GM18873 (cell line): ENCODE measurements at regions not wholly inside any gene's neighbourhood (a gene's known extent, or its start where the extent isn't known, plus 50 kb on each side); places are given as distances from the start of the nearest gene placed in this dataset.
"Not testable (repeated sequence)": the region's sequence is repeated elsewhere in the genome, so short reads cannot be mapped to it uniquely, and the experiment has no call there.

Experiments used
- ATAC-seq: cut with Tn5 transposase; IDR thresholded peaks from one replicate; pipeline ENCODE4 v1.9.1; 2021; ENCODE audit warnings: mild to moderate bottlenecking, moderate library complexity, moderate number of reproducible peaks; ENCODE audit not compliant: unreplicated experiment, low FRiP score

- no peak for ATAC-seq
Observed at GRCh38 chr10:105605918-105606317, 964.8 kb downstream of the SORCS3 start.

GRCh38 chr10:105605104-105605503 lies 964.0 kb downstream of the SORCS3 start:
- no peak for ATAC-seq

- no peak for ATAC-seq
Observed at GRCh38 chr10:105598207-105598606, 957.1 kb downstream of the SORCS3 start.

GRCh38 chr10:105597312-105597711 lies 956.2 kb downstream of the SORCS3 start:
- no peak for ATAC-seq

- no peak for ATAC-seq
Observed at GRCh38 chr10:105596749-105597148, 955.7 kb downstream of the SORCS3 start.

GRCh38 chr10:105594296-105594695 lies 953.2 kb downstream of the SORCS3 start:
- ATAC-seq = no peak

GRCh38 chr10:105592468-105592867 lies 951.4 kb downstream of the SORCS3 start:
- no peak for ATAC-seq

GRCh38 chr10:105586451-105587098 lies 945.5 kb downstream of the SORCS3 start:
- no peak for ATAC-seq

- ATAC-seq = no peak
Observed at GRCh38 chr10:105585753-105586152, 944.7 kb downstream of the SORCS3 start.

- ATAC-seq = no peak
Observed at GRCh38 chr10:105585171-105585570, 944.1 kb downstream of the SORCS3 start.

- no peak for ATAC-seq
Observed at GRCh38 chr10:105579112-105579511, 938.0 kb downstream of the SORCS3 start.

- no peak for ATAC-seq
Observed at GRCh38 chr10:105577865-105578607, 936.9 kb downstream of the SORCS3 start.

- no peak for ATAC-seq
Observed at GRCh38 chr10:105559333-105560097, 918.4 kb downstream of the SORCS3 start.

GRCh38 chr10:105550453-105550852 lies 909.4 kb downstream of the SORCS3 start:
- ATAC-seq = not testable (repeated sequence)

- no peak for ATAC-seq
Observed at GRCh38 chr10:105549731-105550130, 908.6 kb downstream of the SORCS3 start.

- no peak for ATAC-seq
Observed at GRCh38 chr10:105545101-105545500, 904.0 kb downstream of the SORCS3 start.

- ATAC-seq = no peak
Observed at GRCh38 chr10:105540381-105540780, 899.3 kb downstream of the SORCS3 start.

GRCh38 chr10:105538874-105539273 lies 897.8 kb downstream of the SORCS3 start:
- no peak for ATAC-seq

GRCh38 chr10:105535478-105535877 lies 894.4 kb downstream of the SORCS3 start:
- ATAC-seq = no peak

- no peak for ATAC-seq
Observed at GRCh38 chr10:105534086-105534485, 893.0 kb downstream of the SORCS3 start.

- no peak for ATAC-seq
Observed at GRCh38 chr10:105516511-105516910, 875.4 kb downstream of the SORCS3 start.
